ENCODE measurements at regions not wholly inside any gene's neighbourhood (a gene's known extent, or its start where the extent isn't known, plus 50 kb on each side); places are given as distances from the start of the nearest gene placed in this dataset.

- DNase-seq = no peak
- H4K20me1 ChIP-seq (ENCODE audit: insufficient read depth, low read length) = no peaks in the 10 kb centered on the region
- TF ChIP-seq CTCF (IDR thresholded peaks at IDR 0.05) = no peak
- no peak overlapping the region for H2AFZ ChIP-seq (ENCODE audit: insufficient read depth, low read depth, low read length, poor library complexity, severe bottlenecking)
- H3K4me3 ChIP-seq (replicated peaks in 1 of 3; ENCODE audit: low read depth in 2 of 3, low read length in 3 of 3) = no peak overlapping the region
- H3K9me3 Mint-ChIP-seq = peaks cover 0 to 3% (median 0%) of the 10 kb centered on the region in 7 donors
- no peak overlapping the region for H3K9ac ChIP-seq (ENCODE audit: insufficient read depth, low read length, poor library complexity, severe bottlenecking)
- no peaks in the 10 kb centered on the region for H3K79me2 ChIP-seq (ENCODE audit: insufficient read depth, low read length)
- no peak overlapping the region for H3K27ac ChIP-seq (ENCODE audit: low read depth in 1 of 2, low read length in 2 of 2)
- no peaks in the 10 kb centered on the region for H3K4me1 Mint-ChIP-seq
- no CpG with 5 or more reads among the region's 1 CpG for WGBS (ENCODE audit: insufficient coverage)
- no peak overlapping the region for H3K4me3 Mint-ChIP-seq
- H3K36me3 Mint-ChIP-seq = no peaks in the 10 kb centered on the region
- intact Hi-C loops (cut with micrococcal nuclease) = no loop called here
- no peak overlapping the region for H3K27ac Mint-ChIP-seq
- H3K4me2 ChIP-seq (replicated peaks; ENCODE audit: extremely low read depth, low read length, poor library complexity, severe bottlenecking) = no peak overlapping the region
- H3K9me3 ChIP-seq (replicated peaks in 1 of 2; ENCODE audit: control insufficient read depth in 1 of 2, insufficient read depth in 1 of 2, low read length in 2 of 2) = no peaks in the 10 kb centered on the region
- H3K4me1 ChIP-seq (ENCODE audit: control insufficient read depth in 1 of 2, insufficient read depth in 2 of 2, low read length in 2 of 2) = no peaks in the 10 kb centered on the region
- H3K27me3 ChIP-seq (ENCODE audit: control insufficient read depth in 2 of 2, insufficient read depth in 2 of 2, low read length in 2 of 2) = no peaks in the 10 kb centered on the region
- H3K27me3 Mint-ChIP-seq (ENCODE audit: low read depth in 3 of 3) = no peaks in the 10 kb centered on the region
- no peaks in the 10 kb centered on the region for H3K36me3 ChIP-seq (replicated peaks in 1 of 2; ENCODE audit: control insufficient read depth in 1 of 2, insufficient read depth in 2 of 2, low read length in 2 of 2)
These were observed 359.7 kb upstream of the PDGFD start for GRCh38 chr11:104523611-104524010.

GRCh38 chr11:104522650-104523049, 358.7 kb upstream of the PDGFD start:
- Histone ChIP-seq H4K20me1 (ENCODE audit: insufficient read depth, low read length) (no peaks in the 10 kb centered on the region), H3K9me3 (replicated peaks in 1 of 2; ENCODE audit: control insufficient read depth in 1 of 2, insufficient read depth in 1 of 2, low read length in 2 of 2) (no peaks in the 10 kb centered on the region), H3K4me2 (replicated peaks; ENCODE audit: extremely low read depth, low read length, poor library complexity, severe bottlenecking) (no peak overlapping the region), H3K79me2 (ENCODE audit: insufficient read depth, low read length) (no peaks in the 10 kb centered on the region), H3K4me3 (replicated peaks in 1 of 3; ENCODE audit: low read depth in 2 of 3, low read length in 3 of 3) (no peak overlapping the region), H3K27ac (ENCODE audit: low read depth in 1 of 2, low read length in 2 of 2) (no peak overlapping the region), H3K4me1 (ENCODE audit: control insufficient read depth in 1 of 2, insufficient read depth in 2 of 2, low read length in 2 of 2) (no peaks in the 10 kb centered on the region), H3K27me3 (ENCODE audit: control insufficient read depth in 2 of 2, insufficient read depth in 2 of 2, low read length in 2 of 2) (no peaks in the 10 kb centered on the region), H3K36me3 (replicated peaks in 1 of 2; ENCODE audit: control insufficient read depth in 1 of 2, insufficient read depth in 2 of 2, low read length in 2 of 2) (no peaks in the 10 kb centered on the region), H3K9ac (ENCODE audit: insufficient read depth, low read length, poor library complexity, severe bottlenecking) (no peak overlapping the region), H2AFZ (ENCODE audit: insufficient read depth, low read depth, low read length, poor library complexity, severe bottlenecking) (no peak overlapping the region)
- H3K9me3 Mint-ChIP-seq = peaks cover 0 to 3% (median 0%) of the 10 kb centered on the region in 7 donors
- no peaks in the 10 kb centered on the region for H3K36me3 Mint-ChIP-seq
- intact Hi-C loops (cut with micrococcal nuclease) = no loop called here
- DNase-seq = no peak
- H3K4me3 Mint-ChIP-seq = no peak overlapping the region
- no peaks in the 10 kb centered on the region for H3K27me3 Mint-ChIP-seq (ENCODE audit: low read depth in 3 of 3)
- no peak for TF ChIP-seq CTCF (IDR thresholded peaks at IDR 0.05)
- H3K4me1 Mint-ChIP-seq = no peaks in the 10 kb centered on the region
- no peak overlapping the region for H3K27ac Mint-ChIP-seq

Measured in CD14-positive monocyte (primary cell).